BE2C (cell line): ENCODE measurements at regions not wholly inside any gene's neighbourhood (a gene's known extent, or its start where the extent isn't known, plus 50 kb on each side); places are given as distances from the start of the nearest gene placed in this dataset.

ENCODE experiments used
- DNase-seq: peaks from one replicate; pipeline ENCODE4 v3.0.0-alpha.2; 2020
- H3K27me3 ChIP-seq: fragments of 250-450 bp; sonication (Bioruptor Pico); 2 replicates; pipeline ENCODE4 v1.5.1; 2020; ENCODE audit warnings: mild to moderate bottlenecking
- H3K36me3 ChIP-seq: fragments of 250-450 bp; sonication (Bioruptor Pico); 2 replicates; pipeline ENCODE4 v1.5.1; 2020; ENCODE audit warnings: mild to moderate bottlenecking
- H3K4me1 ChIP-seq: fragments of 250-450 bp; sonication (Bioruptor Pico); 2 replicates; pipeline ENCODE4 v1.5.1; 2020
- H3K4me3 ChIP-seq: 2 replicates; pipeline ENCODE4 v1.5.1; 2011; ENCODE audit warnings: low read depth, low read length
- H3K9me3 ChIP-seq: fragments of 250-450 bp; sonication (Bioruptor Pico); 2 replicates; pipeline ENCODE4 v1.5.1; 2020
- CTCF ChIP-seq: IDR thresholded peaks from 2 replicates; pipeline ENCODE4 v1.5.1; 2012; ENCODE audit warnings: mild to moderate bottlenecking, low read depth, low read length

DNA sequence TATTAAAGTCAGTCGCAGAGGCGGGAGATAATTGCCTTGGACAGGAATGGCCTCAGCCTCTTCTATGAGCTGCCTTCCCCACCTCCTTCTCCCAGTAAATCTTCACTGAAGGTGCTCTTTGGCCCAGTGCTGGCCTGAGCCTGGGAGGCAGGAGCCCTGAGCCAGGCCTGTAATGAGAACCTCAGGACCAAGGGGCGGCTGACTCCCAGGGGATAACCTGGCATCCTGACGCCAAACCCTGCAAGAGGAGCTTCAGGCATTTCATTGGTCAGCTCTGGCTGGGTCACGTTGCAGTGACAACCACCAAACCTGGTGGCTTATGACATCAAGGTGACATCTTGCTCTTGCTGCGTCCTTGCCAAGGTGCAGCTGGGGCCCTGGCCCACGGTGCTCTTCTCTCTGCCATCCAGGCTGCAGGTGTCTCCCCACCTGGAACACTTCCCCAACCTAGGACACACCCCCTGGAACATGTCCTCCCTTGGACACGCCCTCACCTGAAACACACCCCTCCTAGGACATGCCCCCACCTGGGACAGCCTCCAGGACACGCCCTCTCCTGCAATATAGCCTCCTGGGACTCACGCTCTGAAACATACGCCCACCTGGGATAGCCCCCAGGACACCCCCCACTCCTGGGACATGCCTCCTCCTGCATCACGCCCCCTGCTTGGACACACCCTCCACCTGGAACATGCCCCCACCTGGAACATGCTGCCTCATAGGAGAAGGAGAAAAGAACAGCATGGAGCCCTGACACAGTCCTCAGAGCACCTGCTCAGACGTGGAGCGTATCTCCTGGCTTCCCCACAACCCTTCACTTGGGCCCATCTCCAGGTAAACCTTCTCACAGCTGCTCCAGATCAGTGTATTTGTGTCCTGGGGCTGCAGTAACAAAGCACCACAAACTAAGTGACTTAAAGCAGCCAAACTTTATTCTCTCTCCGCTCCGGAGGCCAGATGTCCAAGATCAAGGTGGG is 333.6 kb downstream of the NPHP4 start:
- Histone ChIP-seq H3K36me3 (no peaks in the 10 kb centered on the region), H3K4me1 (no peaks in the 10 kb centered on the region), H3K9me3 (no peaks in the 10 kb centered on the region), H3K27me3 (no peaks in the 10 kb centered on the region), H3K4me3 (no peak overlapping the region)
- no peak for TF ChIP-seq CTCF
- DNase-seq: no peak

DNA sequence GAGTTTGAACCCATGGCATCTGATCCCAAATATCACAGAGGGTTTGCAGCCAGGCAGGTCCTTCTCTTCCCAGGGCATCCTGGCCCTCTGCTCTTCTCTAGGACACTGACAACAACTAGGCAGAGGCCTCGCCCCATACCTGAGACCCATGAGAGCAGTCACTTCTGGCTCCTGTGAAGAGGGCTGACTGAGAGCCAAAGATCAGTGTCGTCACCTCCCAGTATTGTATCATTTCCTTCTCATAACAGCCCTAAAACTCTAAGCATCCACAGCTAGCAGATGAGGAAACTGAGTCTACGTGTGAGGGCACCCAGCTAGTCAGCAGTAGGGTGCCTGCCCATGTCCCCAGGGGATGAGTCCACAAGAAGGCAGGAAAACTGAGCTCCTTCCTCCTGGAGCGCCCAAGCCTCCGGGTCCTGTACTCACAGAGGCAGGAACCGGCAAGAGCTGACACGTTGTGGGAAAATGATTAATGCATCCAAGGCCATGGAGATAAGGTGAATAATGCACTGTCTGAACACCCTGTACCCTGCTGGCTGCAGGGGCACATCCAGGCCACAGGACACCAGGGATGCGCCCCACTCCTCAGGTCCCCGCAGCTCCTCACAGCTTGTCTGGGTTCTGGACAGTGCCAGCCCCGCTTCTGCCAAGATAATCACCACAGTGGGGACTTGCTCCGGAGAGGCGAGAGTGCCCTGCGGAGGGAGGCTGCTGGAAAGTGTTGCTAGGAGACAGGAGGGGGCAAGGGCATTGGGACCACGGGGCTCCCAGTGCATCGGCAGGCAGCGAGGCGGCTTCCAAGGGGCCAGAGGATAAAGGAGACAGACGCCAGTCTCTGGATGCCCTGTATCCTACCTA is 340.0 kb downstream of the NPHP4 start:
- Histone ChIP-seq H3K9me3 (no peaks in the 10 kb centered on the region), H3K27me3 (peaks cover 6% of the 10 kb centered on the region; the same call in 1 of the 2 replicates), H3K4me3 (no peak overlapping the region), H3K4me1 (no peaks in the 10 kb centered on the region), H3K36me3 (no peaks in the 10 kb centered on the region)
- DNase-seq: no peak
- TF ChIP-seq CTCF: no peak

- Histone ChIP-seq H3K4me1 (no peaks in the 10 kb centered on the region), H3K4me3 (no peak overlapping the region), H3K36me3 (no peaks in the 10 kb centered on the region), H3K9me3 (no peaks in the 10 kb centered on the region), H3K27me3 (peaks cover 6% of the 10 kb centered on the region; the same call in 1 of the 2 replicates)
- no peak for TF ChIP-seq CTCF
- DNase-seq: no peak
Measured at GRCh38 chr1:5651473-5651872, 340.8 kb downstream of the NPHP4 start.

DNA sequence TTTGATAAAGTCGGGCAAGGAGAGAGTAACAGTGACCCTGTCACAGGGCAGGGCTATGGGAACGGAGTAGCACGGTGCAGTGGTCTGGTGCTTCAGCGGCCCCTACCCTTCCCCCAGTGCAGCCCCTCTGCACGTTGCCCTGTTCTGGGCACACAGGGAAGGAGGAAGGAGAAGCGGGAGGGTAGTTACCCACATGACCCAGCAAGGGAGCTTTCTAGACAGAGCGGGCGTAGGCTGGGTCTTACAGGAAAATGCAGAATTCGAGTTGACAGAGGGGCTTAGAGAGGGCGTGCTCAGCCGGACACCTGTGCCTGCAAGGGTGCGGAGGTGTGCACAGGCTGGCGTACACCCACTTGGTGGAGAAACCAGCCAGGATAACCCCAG is 341.2 kb downstream of the NPHP4 start:
- Histone ChIP-seq H3K9me3 (no peaks in the 10 kb centered on the region), H3K4me1 (no peaks in the 10 kb centered on the region)
- TF ChIP-seq CTCF: no peak

GRCh38 chr1:5650283-5651026 is 341.8 kb downstream of the NPHP4 start:
- H3K4me1 ChIP-seq: no peaks in the 10 kb centered on the region
- H3K9me3 ChIP-seq: no peaks in the 10 kb centered on the region
- no peak overlapping the region for H3K4me3 ChIP-seq
- no peaks in the 10 kb centered on the region for H3K36me3 ChIP-seq
- DNase-seq: no peak
- no peak for TF ChIP-seq CTCF
- H3K27me3 ChIP-seq: peaks cover 6% of the 10 kb centered on the region; the same call in 1 of the 2 replicates

More for the DNA sequence above, 341.2 kb downstream of the NPHP4 start:
- Histone ChIP-seq H3K4me3 (no peak overlapping the region), H3K36me3 (no peaks in the 10 kb centered on the region), H3K27me3 (peaks cover 6% of the 10 kb centered on the region; the same call in 1 of the 2 replicates)
- DNase-seq: no peak
